HT-29 (cell line): ENCODE measurements at regions not wholly inside any gene's neighbourhood (a gene's known extent, or its start where the extent isn't known, plus 50 kb on each side); places are given as distances from the start of the nearest gene placed in this dataset.
"Not testable (repeated sequence)": the region's sequence is repeated elsewhere in the genome, so short reads cannot be mapped to it uniquely, and the experiment has no call there.

Experiments
- DNase-seq: peaks from one replicate; pipeline ENCODE4 v3.0.0-alpha.2; 2015; ENCODE audit warnings: low spot score

DNA sequence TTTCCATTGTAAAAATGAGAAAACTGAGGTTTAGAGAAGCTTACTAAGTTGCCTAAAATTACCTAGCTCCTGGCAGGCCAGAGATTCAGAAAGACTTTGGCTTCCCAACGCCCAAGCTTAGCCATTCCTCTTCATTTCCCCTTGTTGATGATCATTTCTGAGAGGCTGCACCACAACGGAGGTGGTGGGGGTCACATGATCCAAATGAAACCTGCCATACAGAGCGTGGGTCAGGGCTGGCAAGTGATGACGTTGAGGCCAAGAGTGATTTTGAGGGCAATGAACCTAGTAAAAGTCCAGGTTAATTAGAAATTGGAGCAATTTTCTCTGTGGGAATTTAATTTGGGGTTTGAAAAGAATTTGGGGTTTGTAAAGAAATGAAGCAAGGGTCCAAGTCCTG is 109.9 kb downstream of the TMEM182 start:
- DNase-seq, result no peak

DNA sequence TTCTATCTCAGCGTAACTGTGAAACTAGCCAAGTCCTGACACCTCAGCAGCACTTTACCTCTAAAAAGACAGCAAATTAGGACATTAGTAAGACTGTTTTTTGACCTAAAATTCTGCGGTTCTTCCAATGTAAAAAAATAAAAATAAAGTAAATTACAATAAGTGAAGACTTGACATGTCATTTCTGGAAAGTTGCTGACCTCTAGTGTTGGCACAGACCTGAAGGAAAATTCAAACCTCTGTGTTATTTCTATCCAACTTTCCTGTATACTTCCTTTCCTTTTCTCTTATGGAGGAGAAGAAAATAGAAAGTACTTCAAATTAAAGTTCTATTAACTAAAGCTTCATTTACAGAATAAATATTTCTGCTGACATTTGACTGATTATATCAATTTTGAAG is 110.6 kb downstream of the TMEM182 start:
- peak; percentile 29 for DNase-seq

DNA sequence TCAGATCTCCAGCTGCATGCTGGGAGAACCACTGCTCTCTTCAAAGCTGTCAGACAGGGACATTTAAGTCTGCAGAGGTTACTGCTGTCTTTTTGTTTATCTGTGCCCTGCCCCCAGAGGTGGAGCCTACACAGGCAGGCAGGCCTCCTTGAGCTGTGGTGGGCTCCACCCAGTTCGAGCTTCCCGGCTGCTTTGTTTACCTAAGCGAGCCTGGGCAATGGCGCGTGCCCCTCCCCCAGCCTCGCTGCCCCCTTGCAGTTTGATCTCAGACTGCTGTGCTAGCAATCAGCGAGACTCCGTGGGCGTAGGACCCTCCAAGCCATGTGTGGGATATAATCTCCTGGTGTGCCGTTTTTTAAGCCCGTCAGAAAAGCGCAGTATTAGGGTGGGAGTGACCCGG is 117.7 kb downstream of the TMEM182 start:
- DNase-seq, result not testable (repeated sequence)

DNA sequence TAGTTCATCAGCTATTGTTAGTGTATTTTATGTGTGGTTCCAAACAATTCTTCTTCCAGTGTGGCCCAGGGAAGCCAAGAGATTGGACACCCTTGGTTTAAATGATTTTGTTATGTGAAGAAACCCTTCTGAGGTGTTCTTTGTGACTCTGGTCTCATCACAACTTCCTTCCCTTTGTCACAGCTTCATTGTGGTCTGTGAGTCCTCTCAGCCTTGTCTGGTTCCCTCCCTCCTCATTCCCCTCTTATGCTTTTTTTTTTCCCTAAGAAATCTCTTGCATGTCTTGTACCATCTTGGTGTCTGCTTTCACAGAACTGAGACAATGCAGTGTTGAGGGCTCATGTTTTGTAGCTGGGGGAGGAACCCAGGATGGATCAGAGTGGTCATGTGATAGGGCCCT is 118.9 kb downstream of the TMEM182 start:
- no peak for DNase-seq

DNA sequence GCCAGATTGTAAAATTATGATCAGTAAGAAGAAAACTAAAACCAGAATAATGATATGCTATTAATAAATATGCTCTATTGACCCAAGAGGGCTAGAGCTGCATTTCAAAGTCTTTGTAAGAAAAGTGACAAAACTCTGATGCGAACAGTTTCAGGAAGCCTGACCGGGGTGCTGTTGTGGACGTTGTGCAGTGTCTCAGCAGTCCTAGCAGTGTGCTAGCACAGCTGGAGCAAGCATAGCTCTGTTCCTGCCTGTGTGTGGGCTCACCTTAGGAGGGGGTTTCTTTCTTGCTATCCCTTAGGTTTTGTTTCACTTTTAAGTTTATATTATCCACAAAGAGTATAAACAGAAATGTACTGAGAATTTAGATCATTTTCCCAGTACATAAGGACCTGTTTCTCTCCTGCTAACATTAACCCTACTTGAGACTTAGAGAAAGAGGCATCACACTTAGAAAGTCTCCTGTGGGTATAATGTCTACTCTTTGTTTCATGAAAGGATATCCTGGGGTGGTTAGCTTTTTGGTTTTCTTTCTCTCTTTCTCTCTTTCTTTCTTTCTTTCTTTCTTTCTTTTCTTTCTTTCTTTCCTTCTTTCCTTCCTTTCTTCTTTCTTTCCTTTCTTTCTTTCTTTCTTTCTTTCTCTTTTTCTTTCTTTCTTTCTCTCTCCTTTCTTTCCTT is 124.5 kb downstream of the TMEM182 start:
- DNase-seq, result no peak

DNA sequence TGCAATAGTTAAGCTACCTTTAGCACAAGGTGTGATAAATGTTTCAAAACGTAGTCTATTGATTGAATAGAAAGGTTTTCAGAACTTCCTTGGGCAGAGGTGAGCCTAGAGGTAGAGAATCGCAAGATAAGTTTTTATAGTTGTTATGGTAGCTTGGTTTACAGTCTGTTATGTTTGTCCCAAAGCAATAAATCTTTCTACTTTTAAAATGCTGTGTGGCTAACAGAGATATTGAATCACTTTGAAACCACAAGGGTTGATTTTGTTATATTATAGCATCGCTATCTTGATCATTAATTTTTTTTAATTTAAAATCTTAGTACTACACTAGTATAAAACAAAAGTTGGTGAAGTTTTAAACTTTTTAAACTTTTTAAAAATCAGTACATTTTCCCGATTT is 126.7 kb downstream of the TMEM182 start:
- DNase-seq, result no peak

DNA sequence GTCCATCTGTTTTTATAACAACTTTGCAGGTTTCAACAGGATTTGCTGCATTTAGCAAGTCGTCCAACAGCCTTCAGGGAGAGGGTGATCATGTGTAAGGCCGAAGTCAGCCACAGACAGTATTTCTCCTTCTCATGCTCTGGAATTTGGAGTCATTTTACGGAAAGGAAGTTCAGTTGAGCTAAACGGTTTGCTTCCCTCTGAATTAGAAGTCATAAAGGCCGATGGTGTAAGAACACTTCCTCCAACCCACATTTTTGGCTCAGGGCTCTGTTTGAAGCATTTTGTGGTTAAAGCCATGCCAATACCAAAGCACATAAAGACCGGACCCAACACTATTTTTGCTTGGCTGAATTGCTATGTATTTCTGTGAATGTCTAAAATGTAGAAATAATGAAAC is 129.5 kb downstream of the TMEM182 start:
- DNase-seq, result no peak

DNA sequence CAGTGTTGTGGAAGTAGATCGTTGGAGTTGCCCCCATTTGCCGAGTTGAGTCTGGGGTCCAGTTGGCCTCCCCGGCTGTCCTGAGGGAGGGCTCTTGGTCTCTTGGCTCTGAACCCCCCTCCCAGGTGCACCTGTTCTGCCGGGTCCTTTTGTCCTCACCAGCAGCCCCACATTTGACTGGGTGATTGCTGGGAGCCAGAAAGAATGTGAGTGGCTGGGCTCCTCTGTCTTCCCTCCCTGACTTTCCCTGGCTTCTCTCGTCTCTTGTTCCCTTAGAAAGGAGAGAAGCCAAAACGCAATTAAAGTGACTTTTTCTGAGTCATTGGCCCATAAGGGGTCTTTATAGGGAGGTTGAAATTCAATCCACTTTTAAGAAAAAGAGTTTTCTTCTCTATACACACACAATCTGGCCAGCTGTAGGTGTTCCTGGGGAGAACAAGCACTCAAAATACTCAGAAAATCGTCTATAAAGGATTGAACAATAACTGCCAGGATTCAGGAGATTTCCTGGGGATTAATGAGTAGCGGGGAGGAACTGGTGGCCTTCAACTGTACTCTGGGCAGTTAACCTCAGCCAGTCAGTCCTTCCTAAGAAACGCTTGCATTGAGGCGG is 131.0 kb downstream of the TMEM182 start:
- DNase-seq, result no peak

DNA sequence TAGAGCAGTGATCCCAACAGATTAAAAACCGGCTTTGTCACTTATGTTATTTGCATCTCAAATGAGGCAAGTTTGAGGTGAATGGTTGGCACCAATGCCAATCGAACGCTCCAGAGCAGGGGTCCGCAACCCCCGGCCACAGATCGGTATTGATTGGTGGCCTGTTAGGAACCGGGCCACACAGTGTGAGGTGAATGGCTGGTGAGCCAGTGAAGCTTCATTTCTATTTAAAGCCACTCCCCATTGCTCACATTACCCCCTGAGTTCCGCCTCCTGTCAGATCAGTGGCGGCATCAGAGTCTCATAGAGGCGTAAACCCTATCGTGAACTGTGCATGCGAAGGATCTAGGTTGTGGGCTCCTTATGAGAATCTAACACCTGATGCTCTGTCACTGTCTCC is 132.0 kb downstream of the TMEM182 start:
- DNase-seq, result no peak

DNA sequence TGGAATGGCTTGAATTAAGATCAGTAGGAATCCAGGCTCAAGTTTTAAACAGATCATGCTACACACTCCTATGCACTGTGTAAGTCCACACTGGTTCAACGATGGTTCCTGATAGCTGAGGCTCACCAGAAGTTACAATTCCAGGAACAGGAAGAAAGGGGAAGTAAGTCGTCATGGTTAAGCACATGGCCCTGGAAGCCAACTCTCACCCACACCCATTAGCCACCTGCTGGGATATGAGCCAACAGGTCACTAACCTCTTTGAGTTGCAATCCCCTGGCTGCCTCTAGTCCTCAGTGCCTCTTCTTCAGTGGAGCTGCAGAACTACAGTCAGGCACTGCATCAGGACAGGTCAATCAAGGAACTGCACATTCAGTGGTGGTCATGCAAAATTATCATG is 133.5 kb downstream of the TMEM182 start:
- DNase-seq, result peak; percentile 3

DNA sequence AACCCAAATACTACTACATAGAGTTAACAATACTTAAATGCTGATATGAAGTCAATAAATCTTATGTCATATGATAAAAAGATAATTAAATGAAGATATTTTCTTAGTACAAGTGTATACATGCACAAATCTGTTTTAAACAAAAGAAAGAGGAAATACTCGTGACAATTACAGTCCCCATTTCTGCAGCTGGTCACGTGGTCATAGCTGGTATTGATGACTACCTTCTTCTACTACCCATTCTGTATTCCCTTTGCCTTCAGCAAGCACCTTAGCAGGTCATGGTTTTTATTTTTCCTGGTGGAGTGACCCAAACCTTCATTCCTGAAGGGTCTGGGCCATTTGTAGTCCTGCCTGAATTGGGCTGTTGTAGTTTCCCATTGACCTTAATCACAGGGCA is 147.4 kb downstream of the TMEM182 start:
- not testable (repeated sequence) for DNase-seq

DNA sequence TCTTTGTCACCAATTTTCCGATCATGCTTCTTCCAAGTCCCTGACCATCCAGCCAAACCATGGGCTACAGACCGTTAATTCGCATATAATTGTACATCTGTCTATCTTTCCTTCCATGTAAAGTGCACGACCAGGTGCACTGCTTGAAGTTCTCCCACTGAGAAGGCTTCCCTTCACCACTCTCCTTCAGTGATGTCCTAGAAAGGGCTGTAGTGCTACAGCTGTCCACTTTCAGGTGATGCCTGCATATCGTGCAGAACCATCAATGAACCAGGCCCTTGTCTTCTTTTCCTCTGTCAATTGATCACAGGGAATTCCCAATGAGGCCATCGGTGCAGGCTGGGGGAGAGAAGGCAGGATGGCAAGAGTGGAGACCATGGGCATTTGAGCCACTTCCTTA is 148.9 kb downstream of the TMEM182 start:
- DNase-seq, result no peak

DNA sequence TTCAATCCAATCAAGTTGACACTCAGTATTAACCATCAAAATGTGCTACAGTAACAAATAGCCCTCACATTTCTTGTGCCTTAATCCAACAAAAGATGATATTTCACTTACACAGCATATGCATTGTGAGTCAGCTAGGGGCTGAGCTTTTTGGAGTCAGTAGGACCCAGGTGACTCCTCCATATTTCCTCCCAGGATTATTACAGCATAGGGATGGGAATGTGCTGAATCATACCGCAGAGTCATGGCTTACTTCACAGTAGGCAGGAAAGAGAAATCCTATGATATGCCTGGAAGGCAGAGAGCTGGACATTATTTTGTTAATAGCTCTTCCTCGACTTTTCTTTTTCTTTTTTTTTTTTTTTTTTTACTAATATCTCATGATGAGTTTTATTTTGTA is 153.3 kb downstream of the TMEM182 start:
- no peak for DNase-seq

DNA sequence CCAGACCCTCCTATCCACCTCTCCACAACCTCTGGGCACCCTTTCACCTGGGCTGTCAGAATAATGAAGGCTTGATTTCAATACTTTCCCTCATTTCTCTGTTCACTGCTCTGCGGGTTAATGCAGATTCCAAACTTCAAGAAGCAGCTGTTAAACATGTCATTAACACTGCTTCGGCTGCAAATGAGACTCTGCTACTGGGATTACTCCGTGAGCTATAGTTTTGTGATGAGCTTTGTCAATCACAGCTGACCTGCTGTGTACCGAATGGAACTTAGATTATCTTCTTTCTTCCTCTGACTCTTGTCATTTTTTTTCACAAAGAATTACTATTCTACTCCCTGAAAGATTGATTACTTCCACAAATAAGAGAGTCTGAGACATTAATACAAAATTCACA is 160.5 kb downstream of the TMEM182 start:
- no peak for DNase-seq

DNA sequence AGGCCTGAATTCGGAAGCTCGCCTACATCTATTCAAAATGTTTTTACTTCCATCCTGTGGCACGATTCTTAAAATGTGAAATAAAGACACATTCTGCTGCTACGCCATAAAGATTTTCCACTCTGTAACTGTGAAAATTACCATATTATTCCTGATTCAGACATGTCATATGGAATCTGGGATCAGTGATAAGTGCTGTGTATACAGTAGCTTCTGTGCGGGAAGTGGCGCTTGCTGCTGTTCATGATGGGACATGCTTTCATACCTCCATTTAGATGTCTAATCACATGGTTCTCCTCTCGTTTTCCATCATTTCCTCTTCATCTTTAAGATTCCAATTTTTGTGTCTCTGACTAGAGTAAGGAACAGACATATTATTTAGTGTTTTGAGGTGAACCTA is 163.2 kb downstream of the TMEM182 start:
- DNase-seq, result no peak

DNA sequence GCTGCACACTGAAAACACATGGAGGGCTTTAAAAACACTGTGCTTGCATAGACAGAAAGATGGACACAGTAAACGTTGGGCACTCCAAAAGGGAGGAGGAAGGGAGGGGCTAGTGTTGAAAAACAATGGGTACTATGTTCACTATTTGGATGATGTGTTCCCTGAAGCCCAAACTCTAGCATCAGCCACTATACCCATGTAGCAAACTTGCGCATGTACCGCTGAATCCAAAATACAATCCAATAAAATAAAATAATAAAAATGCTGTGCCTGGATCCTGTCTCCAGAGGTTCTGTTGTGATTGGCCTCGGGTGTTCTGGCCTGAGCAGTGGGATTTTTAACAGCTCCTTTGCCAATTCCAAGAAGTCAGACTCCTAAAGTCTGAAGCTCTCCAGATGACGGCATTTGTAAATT is 166.0 kb downstream of the TMEM182 start:
- DNase-seq, result no peak

DNA sequence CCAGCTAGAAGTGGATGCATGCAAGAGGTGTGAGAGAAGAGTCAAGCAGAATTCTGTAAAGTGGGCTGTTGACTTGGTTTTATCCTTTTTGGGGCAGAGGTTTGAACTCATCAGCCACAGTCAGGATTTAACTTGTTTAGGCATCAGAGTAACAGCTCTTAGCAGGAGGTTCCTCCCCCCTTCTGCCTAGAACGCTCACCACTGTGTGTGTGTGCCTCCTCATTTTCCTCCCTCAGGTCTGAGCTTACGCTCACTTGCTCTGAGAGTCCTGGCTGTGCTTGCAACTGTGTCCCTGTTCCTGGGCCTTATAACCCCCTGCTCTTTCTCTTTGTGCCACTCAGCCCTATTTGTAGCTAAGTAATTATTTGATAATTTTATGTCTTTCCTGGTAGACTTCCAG is 167.9 kb downstream of the TMEM182 start:
- DNase-seq, result no peak

DNA sequence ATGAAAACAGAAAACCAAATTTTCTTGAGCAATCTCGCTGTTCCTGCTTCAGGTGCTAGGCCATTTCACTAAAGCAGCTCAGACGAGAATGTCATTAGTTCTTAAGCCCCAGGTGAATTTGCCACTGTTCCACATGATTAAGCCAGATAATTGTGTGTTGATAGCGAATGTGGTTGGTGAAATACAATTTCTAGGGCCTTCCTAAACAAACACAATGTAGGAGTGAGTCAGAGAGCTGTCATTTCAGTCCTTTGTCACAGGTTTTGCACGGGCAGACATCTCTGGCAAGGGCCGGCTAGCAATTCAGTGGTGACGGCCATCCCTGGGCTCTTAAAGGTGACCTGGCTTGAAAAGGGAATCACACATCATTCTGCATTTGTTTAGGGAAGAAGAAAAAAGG is 170.7 kb downstream of the TMEM182 start:
- DNase-seq, result no peak

DNA sequence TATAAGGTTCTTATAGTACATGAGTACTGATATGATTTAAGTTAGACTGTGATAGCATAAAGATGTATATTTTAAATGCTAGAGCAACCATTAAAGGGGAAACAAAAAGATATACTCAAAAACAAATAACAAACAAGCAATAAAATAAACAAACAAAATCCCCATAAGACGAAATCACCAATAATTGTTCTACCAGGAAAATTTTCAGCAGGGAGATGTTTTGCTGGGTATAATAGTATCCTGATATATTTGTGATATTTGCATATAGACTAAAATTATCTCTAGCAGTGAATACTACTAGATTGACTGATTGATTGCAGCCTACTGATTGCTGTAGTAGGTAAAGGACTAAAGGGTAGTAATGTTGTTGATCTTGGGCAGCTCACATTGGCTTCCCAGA is 177.4 kb downstream of the TMEM182 start:
- DNase-seq, result no peak

DNA sequence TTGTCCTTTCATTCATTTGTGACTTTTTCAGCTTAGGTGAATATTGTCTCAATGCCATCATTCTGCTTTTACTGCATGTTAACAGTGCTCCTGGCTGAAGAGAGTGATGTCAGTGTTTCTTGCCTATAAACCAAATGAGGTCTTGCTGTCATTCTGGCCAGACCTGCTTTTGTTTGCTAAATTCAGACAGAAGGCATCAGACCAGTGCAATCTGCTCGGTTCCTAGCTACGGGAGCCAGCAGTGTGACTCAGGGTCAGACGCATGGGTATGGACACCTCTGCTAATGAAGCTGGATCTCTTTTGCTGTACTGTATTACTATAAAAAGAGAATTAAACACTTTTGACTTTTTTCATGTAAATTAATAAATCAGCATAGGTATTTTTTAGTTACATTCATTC is 178.9 kb downstream of the TMEM182 start:
- no peak for DNase-seq

DNA sequence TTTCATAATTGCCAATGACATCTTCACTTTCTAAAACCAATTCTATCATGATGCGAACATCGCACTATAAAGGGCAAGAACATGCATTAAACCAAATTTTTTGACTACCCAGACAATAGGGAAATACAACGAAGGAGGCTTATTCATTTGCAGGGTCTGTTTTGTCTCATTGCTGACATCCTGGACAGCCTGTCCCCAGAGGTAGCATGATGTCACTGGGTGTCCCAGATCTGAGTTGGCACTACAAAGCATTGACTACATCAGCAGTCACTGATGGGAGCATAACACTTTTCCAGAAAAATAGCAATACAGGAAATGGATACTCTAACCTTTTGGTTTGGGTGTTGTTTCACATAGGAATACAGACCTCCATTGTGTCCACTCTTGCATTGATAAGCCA is 180.3 kb downstream of the TMEM182 start:
- no peak for DNase-seq

DNA sequence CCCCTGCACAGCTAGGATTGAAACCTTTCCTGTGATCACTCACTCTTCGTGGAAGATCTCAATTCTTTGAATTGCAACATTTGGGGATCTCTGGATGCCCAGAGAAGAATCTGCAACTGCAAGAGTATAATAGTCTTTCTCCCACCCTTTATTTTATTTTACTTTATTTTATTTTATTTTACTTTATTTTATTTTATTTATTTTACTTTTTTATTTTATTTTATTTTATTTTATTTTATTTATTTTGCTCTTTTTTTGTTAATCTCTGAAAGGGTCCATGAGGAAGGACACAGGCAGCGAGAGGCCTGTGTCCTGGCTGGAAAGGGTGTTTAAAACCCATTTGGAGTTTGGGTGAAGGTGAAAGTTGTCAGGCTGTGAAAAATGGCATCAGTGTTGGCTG is 181.4 kb downstream of the TMEM182 start:
- no peak for DNase-seq

DNA sequence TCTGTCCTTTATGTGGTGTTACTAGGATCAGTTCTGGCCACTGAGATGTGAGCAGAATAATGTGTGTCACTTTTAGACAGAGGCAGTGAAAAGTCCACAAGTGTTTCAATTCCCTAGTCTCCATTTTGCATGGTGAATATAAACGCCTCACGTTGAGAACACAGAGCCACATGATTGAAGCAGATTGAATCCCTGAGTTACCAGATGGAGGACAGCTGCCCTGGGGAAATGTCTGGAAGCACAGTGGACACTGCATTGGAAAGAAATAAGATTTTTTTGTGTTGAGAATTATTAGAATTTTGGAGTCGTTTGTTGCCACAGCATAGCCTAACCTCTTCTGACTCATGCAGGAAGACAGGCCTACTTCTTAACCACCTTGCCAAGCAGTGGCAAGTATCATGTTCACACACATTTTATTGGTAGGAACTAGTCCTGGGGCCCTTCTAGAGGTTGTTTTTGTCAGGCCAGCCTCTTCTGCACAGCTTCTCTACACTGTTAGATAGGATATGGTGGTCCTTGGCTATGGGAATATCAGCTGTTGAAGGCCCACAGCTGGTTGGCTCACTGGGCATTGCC is 188.6 kb downstream of the TMEM182 start:
- DNase-seq, result no peak

DNA sequence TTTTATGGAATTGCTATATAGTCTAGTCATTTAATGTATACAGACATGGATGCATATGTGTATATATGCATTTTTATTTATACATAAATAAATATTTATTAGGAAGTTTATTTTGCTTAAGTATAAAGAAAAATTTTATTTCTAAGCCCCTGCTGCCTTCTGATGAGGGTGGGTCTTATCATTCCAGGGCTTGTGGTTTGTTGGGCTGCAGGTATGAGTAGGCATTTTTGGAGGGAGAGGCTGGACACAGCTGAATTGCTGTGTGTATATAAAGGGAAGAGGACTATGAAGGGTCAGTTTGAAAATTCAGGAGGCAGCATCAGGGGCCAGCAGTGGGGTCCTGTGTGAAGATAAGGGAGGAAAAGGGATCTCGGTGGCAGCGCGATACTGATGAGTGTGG is 189.4 kb downstream of the TMEM182 start:
- no peak for DNase-seq
